Gastrocnemius medialis (tissue), 4 donors: ENCODE measurements at regions not wholly inside any gene's neighbourhood (a gene's known extent, or its start where the extent isn't known, plus 50 kb on each side); places are given as distances from the start of the nearest gene placed in this dataset.

Source experiments
- CTCF ChIP-seq, 5 experiments: fragments of 450-650 bp in 3 of 5; fragments of 200-600 bp in 2 of 5; sonication (generic) in 2 of 5; IDR thresholded peaks in 4 of 5; conservative IDR thresholded peaks in 1 of 5; 1 replicate in 4 of 5; 2 replicates in 1 of 5; pipeline ENCODE4 v1.5.1; 2016 to 2019; ENCODE audit warnings: antibody characterized with exemption in 5 of 5, mild to moderate bottlenecking in 3 of 5, moderate library complexity in 3 of 5
- POLR2A ChIP-seq, 2 donors: fragments of 450-650 bp; IDR thresholded peaks; one replicate each; pipeline ENCODE4 v1.6.1; 2017; ENCODE audit warnings: antibody characterized with exemption in 2 of 2, mild to moderate bottlenecking in 2 of 2, moderate library complexity in 2 of 2

GRCh38 chr12:124446364-124446763, 121.0 kb downstream of the NCOR2 start:
- TF ChIP-seq POLR2A (IDR thresholded peaks at IDR 0.05) (no peak), CTCF (IDR thresholded peaks at IDR 0.05 in 4 of 5, conservative IDR thresholded peaks at IDR 0.05 in 1 of 5) (no peak)
